HG02642 (cell line): ENCODE measurements at regions not wholly inside any gene's neighbourhood (a gene's known extent, or its start where the extent isn't known, plus 50 kb on each side); places are given as distances from the start of the nearest gene placed in this dataset.

Experiments used
- ATAC-seq: cut with Tn5 transposase; IDR thresholded peaks from one replicate; pipeline ENCODE4 v1.9.1; 2021; ENCODE audit warnings: mild to moderate bottlenecking; ENCODE audit not compliant: unreplicated experiment, poor library complexity

DNA sequence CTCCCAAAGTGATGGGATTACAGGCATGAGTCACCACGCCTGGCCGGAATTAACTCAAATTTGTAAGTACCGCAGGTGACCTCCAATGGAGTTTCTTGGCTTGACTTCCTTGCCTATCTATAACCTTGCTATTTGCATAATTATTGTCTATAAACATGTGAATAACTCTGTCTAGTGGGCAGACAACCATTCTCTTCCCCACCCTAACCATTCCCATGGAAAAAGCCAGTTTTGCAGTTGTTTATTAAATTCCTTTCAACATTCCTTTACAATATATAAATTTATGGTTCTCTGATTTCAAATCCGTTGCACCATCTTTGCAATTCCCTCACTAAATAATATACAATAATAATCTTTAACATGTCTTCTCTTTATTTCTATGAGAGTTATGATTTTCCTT lies 61.0 kb upstream of the ZDHHC17 start:
- ATAC-seq: no peak

DNA sequence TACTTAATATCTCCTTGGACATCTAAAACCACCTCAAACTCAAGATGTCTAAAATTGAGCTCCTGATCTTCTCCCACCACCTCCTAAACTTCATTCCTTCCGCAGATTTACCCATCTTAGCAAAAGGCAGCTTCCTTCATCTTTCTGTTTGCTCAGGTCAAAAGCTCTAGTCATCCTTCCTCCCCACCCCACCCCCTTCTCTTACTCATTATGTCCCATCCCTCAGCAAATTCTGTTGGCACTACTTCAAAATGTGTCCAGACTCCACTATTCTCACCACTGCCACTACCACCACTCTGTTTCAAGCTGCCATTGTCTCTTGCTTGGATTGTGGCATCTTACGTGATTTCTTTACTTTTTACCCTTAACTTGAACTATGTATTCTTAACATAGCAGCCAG lies 59.2 kb upstream of the ZDHHC17 start:
- no peak for ATAC-seq

DNA sequence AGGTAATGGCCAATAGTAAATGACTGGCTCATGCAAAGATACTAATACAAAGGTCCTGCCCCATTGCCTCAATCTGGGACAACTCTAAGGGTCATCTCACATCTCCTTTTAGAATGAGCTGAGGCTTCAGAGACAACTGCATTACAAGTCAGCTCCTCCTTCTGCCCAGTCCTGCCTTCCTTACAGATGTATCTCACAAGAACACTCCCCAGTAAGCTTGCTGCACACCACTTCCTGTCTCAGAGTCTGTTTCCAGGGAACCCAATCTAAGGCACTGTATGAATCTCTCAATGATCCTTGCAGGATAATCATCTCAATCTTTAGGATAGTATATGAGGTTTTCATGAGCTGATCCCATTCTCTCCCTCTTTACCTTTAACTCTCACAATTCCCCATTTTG lies 57.8 kb upstream of the ZDHHC17 start:
- no peak for ATAC-seq

DNA sequence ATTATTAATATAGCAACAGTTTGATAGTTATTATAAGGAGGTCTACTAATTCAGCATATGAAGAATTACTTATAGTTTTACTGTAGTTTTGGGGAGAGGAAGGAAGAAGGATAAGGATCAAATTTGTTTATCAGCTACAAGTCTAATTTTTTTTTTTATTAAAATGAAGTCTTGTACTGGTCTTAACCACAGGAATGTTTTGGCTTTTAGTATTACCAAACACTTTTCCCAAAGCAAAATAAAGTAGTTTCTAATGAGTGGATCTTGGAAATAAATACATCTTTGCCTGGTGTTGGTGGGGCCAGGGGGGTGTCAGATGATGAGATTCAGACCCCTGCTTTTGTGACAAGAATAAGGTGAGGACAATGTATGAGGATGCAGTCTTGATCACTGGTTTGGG lies 57.2 kb upstream of the ZDHHC17 start:
- no peak for ATAC-seq

DNA sequence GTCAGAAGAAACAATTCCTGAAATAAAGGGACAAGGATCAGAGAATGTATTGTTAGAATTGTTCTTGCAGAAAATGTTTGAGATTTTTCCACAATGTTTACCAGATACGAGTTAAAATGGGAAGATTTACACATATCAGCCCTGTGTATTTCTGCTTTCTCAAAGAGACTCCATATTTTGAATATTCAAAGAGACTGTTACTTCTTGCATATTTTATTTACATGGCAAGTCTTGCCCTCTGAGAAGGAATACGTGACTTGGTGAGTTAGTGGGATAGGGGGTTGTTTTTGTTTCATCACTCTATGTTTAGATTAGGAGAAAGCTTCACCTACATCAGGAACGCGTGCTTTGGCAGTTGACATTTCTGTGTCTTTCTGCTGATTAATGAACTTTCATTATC lies 56.1 kb upstream of the ZDHHC17 start:
- ATAC-seq: no peak

DNA sequence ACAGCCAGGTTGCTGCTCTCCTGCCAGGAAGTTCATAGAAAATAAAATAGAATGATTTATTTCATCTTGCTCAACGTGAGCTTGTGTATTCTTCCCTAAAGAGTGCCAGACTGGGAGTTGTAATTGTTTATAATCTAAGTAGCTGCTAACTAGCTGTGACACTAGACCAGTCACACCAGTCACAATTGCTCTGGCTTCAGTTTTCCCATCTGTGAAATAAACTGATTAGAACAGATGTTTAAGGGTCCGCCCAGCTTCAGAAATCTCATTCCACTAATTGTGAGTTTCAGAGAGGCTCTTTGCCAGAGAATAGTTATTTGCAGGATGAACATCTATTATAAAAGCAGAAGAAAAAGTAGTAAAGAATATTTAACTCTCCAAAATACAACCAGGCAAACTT lies 55.6 kb upstream of the ZDHHC17 start:
- ATAC-seq: no peak

DNA sequence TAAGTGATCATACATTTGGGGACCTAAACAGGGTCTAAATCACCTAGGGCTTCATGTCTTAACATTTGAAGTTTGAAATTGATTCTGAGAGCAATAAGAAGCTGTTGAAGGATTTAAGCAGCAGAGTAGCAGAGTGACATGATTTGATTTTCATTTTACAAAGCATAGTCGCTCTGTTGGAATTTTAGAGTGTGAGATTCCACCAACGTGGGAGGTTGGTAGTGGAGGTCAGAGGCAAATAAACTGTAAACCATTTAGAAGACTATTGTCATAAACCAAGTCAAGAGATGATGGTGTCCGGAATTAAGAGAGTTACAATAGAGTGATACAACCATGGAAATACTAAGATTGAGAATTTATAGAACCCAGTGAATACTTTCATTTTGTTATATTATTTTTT lies 52.7 kb upstream of the ZDHHC17 start:
- no peak for ATAC-seq

DNA sequence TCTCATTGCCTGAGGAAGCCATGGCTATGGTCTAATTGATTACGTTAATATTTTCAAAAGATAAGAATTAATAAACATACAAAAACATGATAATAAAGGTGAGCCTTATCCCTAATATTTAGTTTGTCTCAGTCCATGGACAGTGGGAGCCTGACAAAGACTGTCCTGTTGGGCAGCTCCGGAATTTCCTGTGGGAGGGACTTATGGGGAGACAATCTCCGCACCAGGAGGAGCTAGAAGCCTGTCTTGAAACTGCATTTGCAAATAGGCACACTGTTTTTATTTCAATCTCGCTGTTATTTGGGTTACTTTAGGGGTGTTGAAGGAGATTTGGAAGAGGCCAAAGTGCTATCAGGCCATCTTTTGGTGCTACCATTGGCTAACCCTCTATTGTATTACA lies 50.8 kb upstream of the ZDHHC17 start:
- no peak for ATAC-seq

DNA sequence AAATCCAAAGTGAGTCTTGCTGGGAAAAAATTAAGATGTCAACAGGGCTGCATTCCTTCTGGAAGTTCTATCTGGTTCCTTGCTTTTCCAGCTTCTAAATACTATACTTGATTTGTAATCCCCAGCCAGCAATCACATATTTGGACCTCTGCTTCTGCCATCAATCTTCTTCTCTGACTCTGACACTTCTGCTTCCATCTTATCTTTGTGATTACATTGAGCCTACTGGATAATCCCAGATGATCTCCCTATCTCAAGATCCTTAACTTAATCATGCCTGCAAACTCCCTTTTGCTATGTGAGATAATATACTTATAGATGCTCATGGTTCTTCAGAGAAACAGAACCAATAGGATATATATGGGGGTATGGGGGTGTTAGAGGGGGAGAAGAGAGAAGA lies 49.9 kb upstream of the ZDHHC17 start:
- no peak for ATAC-seq
